CD4-positive, alpha-beta memory T cell (primary cell): ENCODE measurements at regions not wholly inside any gene's neighbourhood (a gene's known extent, or its start where the extent isn't known, plus 50 kb on each side); places are given as distances from the start of the nearest gene placed in this dataset.

Source experiments
- CTCF ChIA-PET: fragments of 350-600 bp; sonication (Branson Sonifier 250); formaldehyde crosslinking; loops from one replicate; lab custom pipeline; 2021; ENCODE audit warnings: inconsistent platforms; ENCODE audit not compliant: partially characterized antibody; lab: Charles Lee
- POLR2A ChIA-PET: fragments of 350-600 bp; sonication (Branson Sonifier 250); formaldehyde crosslinking; loops from one replicate; lab custom pipeline; 2021; ENCODE audit not compliant: partially characterized antibody; lab: Charles Lee
- DNase-seq, 5 donors: peaks; one replicate each; pipeline versions ENCODE4 v3.0.0 to v3.0.0-alpha.2; 2020 to 2022; ENCODE audit warnings: mixed read lengths in 1 of 5
- H3K27ac ChIP-seq: one replicate; pipeline ENCODE4 v1.7.0; 2013; ENCODE audit warnings: low read depth, low read length
- H3K27me3 ChIP-seq: 2 replicates; pipeline ENCODE4 v1.7.0; 2013; ENCODE audit warnings: mild to moderate bottlenecking, low read length, moderate library complexity; ENCODE audit not compliant: insufficient read depth
- H3K36me3 ChIP-seq: 2 replicates; pipeline ENCODE4 v1.7.0; 2013; ENCODE audit warnings: mild to moderate bottlenecking, low read length, moderate library complexity; ENCODE audit not compliant: insufficient read depth
- H3K4me1 ChIP-seq: 2 replicates; pipeline ENCODE4 v1.7.0; 2013; ENCODE audit warnings: mild to moderate bottlenecking, low read length, moderate library complexity; ENCODE audit not compliant: insufficient read depth
- H3K4me3 ChIP-seq, 2 donors: one replicate each; pipeline ENCODE4 v1.7.0; 2013; ENCODE audit warnings: low read length in 2 of 2, mild to moderate bottlenecking in 1 of 2
- H3K9me3 ChIP-seq, 2 donors: one replicate each; pipeline ENCODE4 v1.7.0; 2013; ENCODE audit warnings: low read length in 2 of 2, control low read depth in 1 of 2; ENCODE audit not compliant: control insufficient read depth in 1 of 2
- H3K27ac Mint-ChIP-seq, 7 donors: one replicate each; pipeline ENCODE4 v1.8.0; 2020 to 2021; ENCODE audit warnings: mixed read lengths in 7 of 7, mild to moderate bottlenecking in 6 of 7, inconsistent platforms in 3 of 7, moderate library complexity in 3 of 7
- H3K27me3 Mint-ChIP-seq, 2 donors: one replicate each; pipeline ENCODE4 v1.8.0; 2020 to 2021; ENCODE audit warnings: mixed read lengths in 2 of 2
- H3K36me3 Mint-ChIP-seq, 2 donors: one replicate each; pipeline ENCODE4 v1.8.0; 2020 to 2021; ENCODE audit warnings: mixed read lengths in 2 of 2, inconsistent platforms in 1 of 2, mild to moderate bottlenecking in 1 of 2
- H3K4me1 Mint-ChIP-seq, 4 donors: one replicate each; pipeline ENCODE4 v1.8.0; 2020 to 2021; ENCODE audit warnings: mixed read lengths in 4 of 4, mild to moderate bottlenecking in 1 of 4
- H3K4me3 Mint-ChIP-seq, 8 donors: one replicate each; pipeline ENCODE4 v1.8.0; 2020 to 2021; ENCODE audit warnings: mixed read lengths in 8 of 8, mild to moderate bottlenecking in 7 of 8, moderate library complexity in 6 of 8, inconsistent platforms in 3 of 8
- H3K9me3 Mint-ChIP-seq, 8 donors: one replicate each; pipeline ENCODE4 v1.8.0; 2020 to 2021; ENCODE audit warnings: mixed read lengths in 8 of 8, mild to moderate bottlenecking in 5 of 8, inconsistent platforms in 3 of 8, moderate library complexity in 1 of 8
- intact Hi-C: fragments of 100-400 bp; cut with micrococcal nuclease; formaldehyde crosslinking; loops from one replicate; pipeline ENCODE4 v1.15.1; 2023

- H3K4me3 Mint-ChIP-seq, result no peak overlapping the region
- DNase-seq, result no peak
- H3K27me3 Mint-ChIP-seq, result peaks cover 0 to 3% of the 10 kb centered on the region in 2 donors
- H3K9me3 ChIP-seq, result no peaks in the 10 kb centered on the region
- CTCF ChIA-PET, result no interaction called here
- POLR2A ChIA-PET, result no interaction called here
- H3K27ac Mint-ChIP-seq, result no peak overlapping the region
- no peaks in the 10 kb centered on the region for H3K36me3 ChIP-seq
- no peak overlapping the region for H3K27ac ChIP-seq
- no peaks in the 10 kb centered on the region for H3K27me3 ChIP-seq
- no peaks in the 10 kb centered on the region for H3K4me1 Mint-ChIP-seq
- H3K36me3 Mint-ChIP-seq, result no peaks in the 10 kb centered on the region
- H3K9me3 Mint-ChIP-seq, result no peaks in the 10 kb centered on the region
- intact Hi-C loops, result no loop called here
- H3K4me3 ChIP-seq, result no peak overlapping the region
- no peaks in the 10 kb centered on the region for H3K4me1 ChIP-seq
Observed at GRCh38 chr4:83860200-83860599, 324.3 kb downstream of the GPAT3 start.

GRCh38 chr4:83858131-83858530 is 322.2 kb downstream of the GPAT3 start:
- Mint-ChIP-seq H3K4me3 (no peak overlapping the region), H3K27ac (no peak overlapping the region), H3K36me3 (no peaks in the 10 kb centered on the region), H3K27me3 (peaks cover 0 to 1% of the 10 kb centered on the region in 2 donors), H3K4me1 (no peaks in the 10 kb centered on the region), H3K9me3 (no peaks in the 10 kb centered on the region)
- Histone ChIP-seq H3K4me3 (no peak overlapping the region), H3K27me3 (no peaks in the 10 kb centered on the region), H3K36me3 (no peaks in the 10 kb centered on the region), H3K4me1 (no peaks in the 10 kb centered on the region), H3K9me3 (no peaks in the 10 kb centered on the region), H3K27ac (no peak overlapping the region)
- intact Hi-C loops, result no loop called here
- no peak for DNase-seq
- ChIA-PET POLR2A (no interaction called here), CTCF (no interaction called here)

- no peak overlapping the region for H3K27ac ChIP-seq
- no peak for DNase-seq
- intact Hi-C loops, result no loop called here
- ChIA-PET CTCF (no interaction called here), POLR2A (no interaction called here)
- no peaks in the 10 kb centered on the region for H3K9me3 ChIP-seq
- Mint-ChIP-seq H3K4me1 (no peaks in the 10 kb centered on the region), H3K4me3 (no peak overlapping the region), H3K9me3 (peaks cover 0 to 1% (median 0%) of the 10 kb centered on the region in 8 donors), H3K36me3 (no peaks in the 10 kb centered on the region), H3K27ac (no peak overlapping the region), H3K27me3 (peaks cover 0 to 1% of the 10 kb centered on the region in 2 donors)
- no peaks in the 10 kb centered on the region for H3K27me3 ChIP-seq
- no peaks in the 10 kb centered on the region for H3K4me1 ChIP-seq
- H3K4me3 ChIP-seq, result no peak overlapping the region
- no peaks in the 10 kb centered on the region for H3K36me3 ChIP-seq
Observed at GRCh38 chr4:83855044-83855443, 319.1 kb downstream of the GPAT3 start.

GRCh38 chr4:83852085-83852451 is 316.2 kb downstream of the GPAT3 start:
- DNase-seq, result no peak
- ChIA-PET POLR2A (no interaction called here), CTCF (no interaction called here)
- H3K27ac ChIP-seq, result no peak overlapping the region
- Mint-ChIP-seq H3K9me3 (peaks cover 0 to 4% (median 0%) of the 10 kb centered on the region in 8 donors), H3K4me3 (no peak overlapping the region), H3K4me1 (no peaks in the 10 kb centered on the region), H3K36me3 (no peaks in the 10 kb centered on the region), H3K27me3 (no peaks in the 10 kb centered on the region), H3K27ac (no peak overlapping the region)
- H3K27me3 ChIP-seq, result no peaks in the 10 kb centered on the region
- intact Hi-C loops, result no loop called here
- no peaks in the 10 kb centered on the region for H3K4me1 ChIP-seq
- H3K9me3 ChIP-seq, result no peaks in the 10 kb centered on the region
- no peak overlapping the region for H3K4me3 ChIP-seq
- no peaks in the 10 kb centered on the region for H3K36me3 ChIP-seq

- H3K27me3 Mint-ChIP-seq, result no peaks in the 10 kb centered on the region
- no peak overlapping the region for H3K4me3 Mint-ChIP-seq
- no peak for DNase-seq
- Histone ChIP-seq H3K4me1 (no peaks in the 10 kb centered on the region), H3K4me3 (no peak overlapping the region), H3K27me3 (no peaks in the 10 kb centered on the region), H3K36me3 (no peaks in the 10 kb centered on the region), H3K9me3 (no peaks in the 10 kb centered on the region), H3K27ac (no peak overlapping the region)
- H3K4me1 Mint-ChIP-seq, result no peaks in the 10 kb centered on the region
- no peaks in the 10 kb centered on the region for H3K36me3 Mint-ChIP-seq
- ChIA-PET CTCF (no interaction called here), POLR2A (no interaction called here)
- H3K27ac Mint-ChIP-seq, result no peak overlapping the region
- peaks cover 0 to 4% (median 0%) of the 10 kb centered on the region in 8 donors for H3K9me3 Mint-ChIP-seq
- intact Hi-C loops, result no loop called here
Observed at GRCh38 chr4:83851261-83852084, 315.6 kb downstream of the GPAT3 start.

- ChIA-PET POLR2A (no interaction called here), CTCF (no interaction called here)
- Histone ChIP-seq H3K4me1 (no peaks in the 10 kb centered on the region), H3K36me3 (no peaks in the 10 kb centered on the region), H3K4me3 (no peak overlapping the region), H3K9me3 (no peaks in the 10 kb centered on the region), H3K27ac (no peak overlapping the region), H3K27me3 (no peaks in the 10 kb centered on the region)
- Mint-ChIP-seq H3K9me3 (peaks cover 0 to 4% (median 0%) of the 10 kb centered on the region in 8 donors), H3K36me3 (no peaks in the 10 kb centered on the region), H3K4me3 (no peak overlapping the region), H3K27ac (no peak overlapping the region), H3K4me1 (no peaks in the 10 kb centered on the region), H3K27me3 (no peaks in the 10 kb centered on the region)
- no peak for DNase-seq
- intact Hi-C loops, result no loop called here
Observed at GRCh38 chr4:83850435-83850834, 314.5 kb downstream of the GPAT3 start.

GRCh38 chr4:83846193-83846830 is 310.4 kb downstream of the GPAT3 start:
- CTCF ChIA-PET, result no interaction called here
- DNase-seq, result no peak
- H3K36me3 Mint-ChIP-seq, result no peaks in the 10 kb centered on the region
- POLR2A ChIA-PET, result no interaction called here
- H3K27me3 ChIP-seq, result no peaks in the 10 kb centered on the region
- no peaks in the 10 kb centered on the region for H3K4me1 Mint-ChIP-seq
- H3K27me3 Mint-ChIP-seq, result no peaks in the 10 kb centered on the region
- no peak overlapping the region for H3K4me3 ChIP-seq
- H3K9me3 Mint-ChIP-seq, result peaks cover 0 to 2% (median 0%) of the 10 kb centered on the region in 8 donors
- H3K4me3 Mint-ChIP-seq, result no peak overlapping the region
- H3K36me3 ChIP-seq, result no peaks in the 10 kb centered on the region
- H3K27ac Mint-ChIP-seq, result no peak overlapping the region
- no peaks in the 10 kb centered on the region for H3K9me3 ChIP-seq
- no peak overlapping the region for H3K27ac ChIP-seq
- no peaks in the 10 kb centered on the region for H3K4me1 ChIP-seq
- intact Hi-C loops, result no loop called here
